Natural killer cell (primary cell): ENCODE measurements at regions not wholly inside any gene's neighbourhood (a gene's known extent, or its start where the extent isn't known, plus 50 kb on each side); places are given as distances from the start of the nearest gene placed in this dataset.
"Not testable (repeated sequence)": the region's sequence is repeated elsewhere in the genome, so short reads cannot be mapped to it uniquely, and the experiment has no call there.

ENCODE experiments used
- ATAC-seq, 3 donors: fragments of 150-1000 bp in 2 of 3; fragments of 200-7000 bp in 1 of 3; cut with Tn5 transposase; 1 replicate in 1 of 3; 2 replicates in 2 of 3; pipeline ENCODE4 v1.10.0; 2021; ENCODE audit warnings: mild to moderate bottlenecking in 2 of 3, moderate library complexity in 2 of 3
- DNase-seq, 2 donors: peaks; one replicate each; pipeline versions ENCODE4 v3.0.0 to v3.0.0-alpha.2; 2013 to 2021; ENCODE audit warnings: mixed read lengths in 1 of 2
- H3K27ac ChIP-seq: one replicate; pipeline ENCODE4 v1.5.1; 2013; ENCODE audit warnings: mild to moderate bottlenecking, low read length
- H3K27me3 ChIP-seq: one replicate; pipeline ENCODE4 v1.6.1; 2013; ENCODE audit warnings: low read length; ENCODE audit not compliant: control insufficient read depth, insufficient read depth
- H3K36me3 ChIP-seq: one replicate; pipeline ENCODE4 v1.6.1; 2013; ENCODE audit warnings: low read length; ENCODE audit not compliant: control insufficient read depth, insufficient read depth
- H3K4me1 ChIP-seq: one replicate; pipeline ENCODE4 v1.6.1; 2013; ENCODE audit warnings: low read length; ENCODE audit not compliant: control insufficient read depth, insufficient read depth
- H3K4me3 ChIP-seq: one replicate; pipeline ENCODE4 v1.5.1; 2013; ENCODE audit warnings: low read length
- H3K9me3 ChIP-seq: one replicate; pipeline ENCODE4 v1.6.1; 2013; ENCODE audit warnings: low read length; ENCODE audit not compliant: control insufficient read depth, insufficient read depth
- H3K27ac Mint-ChIP-seq, 2 donors: one replicate each; pipeline ENCODE4 v1.8.0; 2022; ENCODE audit warnings: mild to moderate bottlenecking in 2 of 2, mixed read lengths in 2 of 2, moderate library complexity in 1 of 2
- H3K27me3 Mint-ChIP-seq, 2 donors: one replicate each; pipeline ENCODE4 v1.8.0; 2022; ENCODE audit warnings: low read depth in 2 of 2, mixed read lengths in 2 of 2
- H3K36me3 Mint-ChIP-seq: one replicate; pipeline ENCODE4 v1.8.0; 2022; ENCODE audit warnings: mixed read lengths
- H3K4me1 Mint-ChIP-seq, 2 donors: one replicate each; pipeline ENCODE4 v1.8.0; 2022; ENCODE audit warnings: mixed read lengths in 2 of 2
- H3K4me3 Mint-ChIP-seq: one replicate; pipeline ENCODE4 v1.8.0; 2022; ENCODE audit warnings: mild to moderate bottlenecking, moderate library complexity, mixed read lengths
- H3K9me3 Mint-ChIP-seq, 2 donors: one replicate each; pipeline ENCODE4 v1.8.0; 2022; ENCODE audit warnings: mixed read lengths in 2 of 2
- CTCF ChIP-seq: fragments of 200-600 bp; IDR thresholded peaks from one replicate; pipeline ENCODE4 v1.8.0; 2022; ENCODE audit warnings: antibody characterized with exemption
- WGBS: methylation state at CpG from one replicate; pipeline ENCODE4 v1.1.7; 2013; ENCODE audit warnings: missing lambda C conversion rate; ENCODE audit not compliant: insufficient coverage; 5-methylcytosine and 5-hydroxymethylcytosine counted together
- intact Hi-C: fragments of 100-400 bp; cut with micrococcal nuclease; formaldehyde crosslinking; loops from one replicate; pipeline ENCODE4 v1.14.2; 2022

- Histone ChIP-seq H3K27ac (no peak overlapping the region), H3K27me3 (no peaks in the 10 kb centered on the region), H3K4me1 (no peaks in the 10 kb centered on the region), H3K9me3 (no peaks in the 10 kb centered on the region), H3K4me3 (no peak overlapping the region), H3K36me3 (no peaks in the 10 kb centered on the region)
- 94% methylated on average over 2 of the region's 2 CpGs for WGBS
- no peak overlapping the region for H3K4me3 Mint-ChIP-seq
- no peak overlapping the region for H3K27ac Mint-ChIP-seq
- no peak for DNase-seq
- no peak for ATAC-seq
- intact Hi-C loops, result no loop called here
- no peaks in the 10 kb centered on the region for H3K4me1 Mint-ChIP-seq
- H3K9me3 Mint-ChIP-seq, result no peaks in the 10 kb centered on the region
- H3K27me3 Mint-ChIP-seq, result no peaks in the 10 kb centered on the region
- no peaks in the 10 kb centered on the region for H3K36me3 Mint-ChIP-seq
- TF ChIP-seq CTCF, result no peak
Measured at GRCh38 chr2:137912371-137912770, 51.9 kb upstream of the HNMT start.

GRCh38 chr2:137913169-137913568, 51.1 kb upstream of the HNMT start:
- H3K4me3 Mint-ChIP-seq, result no peak overlapping the region
- no peaks in the 10 kb centered on the region for H3K27me3 Mint-ChIP-seq
- intact Hi-C loops, result no loop called here
- H3K36me3 Mint-ChIP-seq, result no peaks in the 10 kb centered on the region
- H3K4me1 ChIP-seq, result no peaks in the 10 kb centered on the region
- no peaks in the 10 kb centered on the region for H3K36me3 ChIP-seq
- H3K9me3 Mint-ChIP-seq, result no peaks in the 10 kb centered on the region
- no peaks in the 10 kb centered on the region for H3K27me3 ChIP-seq
- no peaks in the 10 kb centered on the region for H3K4me1 Mint-ChIP-seq
- TF ChIP-seq CTCF, result no peak
- ATAC-seq, result no peak
- no peak overlapping the region for H3K27ac Mint-ChIP-seq
- no peak for DNase-seq
- H3K4me3 ChIP-seq, result no peak overlapping the region
- 92% methylated on average over 4 of the region's 4 CpGs for WGBS
- no peaks in the 10 kb centered on the region for H3K9me3 ChIP-seq
- H3K27ac ChIP-seq, result no peak overlapping the region

GRCh38 chr2:137913648-137914047, 50.6 kb upstream of the HNMT start:
- H3K27me3 Mint-ChIP-seq, H3K4me1 Mint-ChIP-seq, H3K36me3 ChIP-seq, DNase-seq, H3K9me3 Mint-ChIP-seq, H3K27ac Mint-ChIP-seq, H3K9me3 ChIP-seq, H3K27me3 ChIP-seq, H3K27ac ChIP-seq, H3K4me3 Mint-ChIP-seq, H3K4me3 ChIP-seq, intact Hi-C loops, H3K36me3 Mint-ChIP-seq, ATAC-seq, H3K4me1 ChIP-seq: not testable (repeated sequence)
- WGBS, result 77% methylated on average over 2 of the region's 2 CpGs
